CD4-positive, alpha-beta memory T cell (primary cell): ENCODE measurements at regions not wholly inside any gene's neighbourhood (a gene's known extent, or its start where the extent isn't known, plus 50 kb on each side); places are given as distances from the start of the nearest gene placed in this dataset.
"Not testable (repeated sequence)": the region's sequence is repeated elsewhere in the genome, so short reads cannot be mapped to it uniquely, and the experiment has no call there.

Source experiments
- CTCF ChIA-PET: fragments of 350-600 bp; sonication (Branson Sonifier 250); formaldehyde crosslinking; loops from one replicate; lab custom pipeline; 2021; ENCODE audit warnings: inconsistent platforms; ENCODE audit not compliant: partially characterized antibody; lab: Charles Lee
- POLR2A ChIA-PET: fragments of 350-600 bp; sonication (Branson Sonifier 250); formaldehyde crosslinking; loops from one replicate; lab custom pipeline; 2021; ENCODE audit not compliant: partially characterized antibody; lab: Charles Lee
- DNase-seq, 5 donors: peaks; one replicate each; pipeline versions ENCODE4 v3.0.0 to v3.0.0-alpha.2; 2020 to 2022; ENCODE audit warnings: mixed read lengths in 1 of 5
- H3K27ac ChIP-seq: one replicate; pipeline ENCODE4 v1.7.0; 2013; ENCODE audit warnings: low read depth, low read length
- H3K27me3 ChIP-seq: 2 replicates; pipeline ENCODE4 v1.7.0; 2013; ENCODE audit warnings: mild to moderate bottlenecking, low read length, moderate library complexity; ENCODE audit not compliant: insufficient read depth
- H3K36me3 ChIP-seq: 2 replicates; pipeline ENCODE4 v1.7.0; 2013; ENCODE audit warnings: mild to moderate bottlenecking, low read length, moderate library complexity; ENCODE audit not compliant: insufficient read depth
- H3K4me1 ChIP-seq: 2 replicates; pipeline ENCODE4 v1.7.0; 2013; ENCODE audit warnings: mild to moderate bottlenecking, low read length, moderate library complexity; ENCODE audit not compliant: insufficient read depth
- H3K4me3 ChIP-seq, 2 donors: one replicate each; pipeline ENCODE4 v1.7.0; 2013; ENCODE audit warnings: low read length in 2 of 2, mild to moderate bottlenecking in 1 of 2
- H3K9me3 ChIP-seq, 2 donors: one replicate each; pipeline ENCODE4 v1.7.0; 2013; ENCODE audit warnings: low read length in 2 of 2, control low read depth in 1 of 2; ENCODE audit not compliant: control insufficient read depth in 1 of 2
- H3K27ac Mint-ChIP-seq, 7 donors: one replicate each; pipeline ENCODE4 v1.8.0; 2020 to 2021; ENCODE audit warnings: mixed read lengths in 7 of 7, mild to moderate bottlenecking in 6 of 7, inconsistent platforms in 3 of 7, moderate library complexity in 3 of 7
- H3K27me3 Mint-ChIP-seq, 2 donors: one replicate each; pipeline ENCODE4 v1.8.0; 2020 to 2021; ENCODE audit warnings: mixed read lengths in 2 of 2
- H3K36me3 Mint-ChIP-seq, 2 donors: one replicate each; pipeline ENCODE4 v1.8.0; 2020 to 2021; ENCODE audit warnings: mixed read lengths in 2 of 2, inconsistent platforms in 1 of 2, mild to moderate bottlenecking in 1 of 2
- H3K4me1 Mint-ChIP-seq, 4 donors: one replicate each; pipeline ENCODE4 v1.8.0; 2020 to 2021; ENCODE audit warnings: mixed read lengths in 4 of 4, mild to moderate bottlenecking in 1 of 4
- H3K4me3 Mint-ChIP-seq, 8 donors: one replicate each; pipeline ENCODE4 v1.8.0; 2020 to 2021; ENCODE audit warnings: mixed read lengths in 8 of 8, mild to moderate bottlenecking in 7 of 8, moderate library complexity in 6 of 8, inconsistent platforms in 3 of 8
- H3K9me3 Mint-ChIP-seq, 8 donors: one replicate each; pipeline ENCODE4 v1.8.0; 2020 to 2021; ENCODE audit warnings: mixed read lengths in 8 of 8, mild to moderate bottlenecking in 5 of 8, inconsistent platforms in 3 of 8, moderate library complexity in 1 of 8
- intact Hi-C: fragments of 100-400 bp; cut with micrococcal nuclease; formaldehyde crosslinking; loops from one replicate; pipeline ENCODE4 v1.15.1; 2023

GRCh38 chr21:5243257-5243656 lies 5278.1 kb upstream of the TPTE start:
- H3K27ac ChIP-seq, H3K27me3 Mint-ChIP-seq, H3K4me3 ChIP-seq, intact Hi-C loops, H3K4me1 ChIP-seq, H3K36me3 ChIP-seq, H3K36me3 Mint-ChIP-seq, POLR2A ChIA-PET, H3K4me1 Mint-ChIP-seq, H3K27ac Mint-ChIP-seq, H3K27me3 ChIP-seq, H3K9me3 ChIP-seq, CTCF ChIA-PET, DNase-seq, H3K4me3 Mint-ChIP-seq: not testable (repeated sequence)
- peaks cover 18 to 65% (median 51%) of the 10 kb centered on the region in 8 donors for H3K9me3 Mint-ChIP-seq

- H3K27me3 Mint-ChIP-seq, CTCF ChIA-PET, H3K27ac ChIP-seq, H3K27ac Mint-ChIP-seq, POLR2A ChIA-PET, H3K4me3 ChIP-seq, H3K4me1 ChIP-seq, H3K4me1 Mint-ChIP-seq, H3K27me3 ChIP-seq, H3K36me3 ChIP-seq, H3K4me3 Mint-ChIP-seq, DNase-seq, H3K36me3 Mint-ChIP-seq, H3K9me3 ChIP-seq, intact Hi-C loops: not testable (repeated sequence)
- H3K9me3 Mint-ChIP-seq = peaks cover 18 to 64% (median 49%) of the 10 kb centered on the region in 8 donors
Observed at GRCh38 chr21:5243715-5244375, 5277.5 kb upstream of the TPTE start.

DNA sequence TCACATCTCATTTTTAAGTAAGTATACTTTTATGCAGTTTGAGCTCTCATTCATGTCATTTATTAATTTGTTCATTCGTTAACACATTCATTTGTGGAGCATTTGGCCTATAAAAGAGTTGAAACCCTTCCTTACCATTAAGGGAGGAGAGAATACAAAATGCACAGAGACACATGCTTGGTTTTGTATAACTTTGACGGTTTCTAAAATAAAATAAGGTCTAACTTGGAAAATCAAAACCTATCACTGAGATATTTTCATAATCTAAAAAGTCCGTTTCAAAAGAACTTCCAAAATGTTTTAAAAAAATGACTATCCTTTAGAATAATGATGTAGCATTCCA lies 5277.0 kb upstream of the TPTE start:
- H3K27ac Mint-ChIP-seq, H3K9me3 ChIP-seq, DNase-seq, H3K36me3 ChIP-seq, H3K36me3 Mint-ChIP-seq, CTCF ChIA-PET, H3K4me1 Mint-ChIP-seq, intact Hi-C loops, H3K27me3 ChIP-seq, H3K4me3 Mint-ChIP-seq, H3K4me3 ChIP-seq, POLR2A ChIA-PET, H3K4me1 ChIP-seq, H3K27ac ChIP-seq, H3K27me3 Mint-ChIP-seq: not testable (repeated sequence)
- peaks cover 17 to 68% (median 52%) of the 10 kb centered on the region in 8 donors for H3K9me3 Mint-ChIP-seq

DNA sequence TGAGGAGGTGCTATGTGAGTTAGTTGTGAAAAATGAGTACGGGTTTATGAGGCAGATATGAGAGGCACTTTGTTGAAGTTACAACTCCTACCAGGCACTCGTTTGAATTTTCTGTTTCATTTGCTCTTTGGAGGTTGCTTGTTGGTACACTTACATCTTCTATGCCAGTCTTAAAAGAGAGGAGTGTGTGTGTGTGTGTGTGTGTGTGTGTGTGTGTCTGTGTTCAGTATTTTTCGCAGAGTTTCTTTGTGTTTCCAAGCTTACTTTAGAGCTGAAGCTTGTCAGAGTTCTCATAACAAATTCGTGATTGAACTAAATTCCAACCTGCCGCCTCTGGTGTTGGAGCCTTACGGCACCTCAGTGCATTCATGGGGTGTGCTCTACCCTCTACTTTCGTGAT lies 5276.4 kb upstream of the TPTE start:
- H3K4me3 Mint-ChIP-seq, H3K4me1 ChIP-seq, H3K4me1 Mint-ChIP-seq, H3K9me3 ChIP-seq, DNase-seq, H3K27me3 ChIP-seq, H3K27me3 Mint-ChIP-seq, H3K27ac ChIP-seq, CTCF ChIA-PET, H3K27ac Mint-ChIP-seq, H3K36me3 Mint-ChIP-seq, H3K36me3 ChIP-seq, H3K4me3 ChIP-seq, POLR2A ChIA-PET, intact Hi-C loops: not testable (repeated sequence)
- H3K9me3 Mint-ChIP-seq = peaks cover 15 to 69% (median 50%) of the 10 kb centered on the region in 8 donors

DNA sequence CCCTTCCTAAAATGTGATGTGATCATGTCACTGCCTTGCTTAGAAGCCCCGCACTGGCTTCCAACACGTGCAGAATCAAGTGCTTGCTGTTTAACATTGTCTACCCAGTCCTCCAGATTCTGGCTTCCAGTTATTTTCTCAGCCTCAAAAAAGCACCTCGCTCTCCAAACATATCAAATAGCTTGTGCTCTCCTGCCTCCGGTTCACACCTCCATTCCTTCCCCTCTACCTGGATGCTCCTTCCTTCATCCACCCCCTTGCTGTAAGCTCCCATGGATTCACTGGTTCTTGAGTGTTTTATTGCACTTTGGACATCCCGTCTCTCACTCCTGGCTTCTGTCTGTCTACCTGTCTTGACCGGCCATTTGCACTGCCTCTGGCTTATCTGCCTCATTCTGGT lies 5275.0 kb upstream of the TPTE start:
- H3K9me3 ChIP-seq, H3K4me1 Mint-ChIP-seq, DNase-seq, H3K36me3 Mint-ChIP-seq, H3K4me3 Mint-ChIP-seq, H3K4me3 ChIP-seq, intact Hi-C loops, POLR2A ChIA-PET, H3K27me3 Mint-ChIP-seq, H3K4me1 ChIP-seq, CTCF ChIA-PET, H3K27ac ChIP-seq, H3K27me3 ChIP-seq, H3K36me3 ChIP-seq, H3K27ac Mint-ChIP-seq: not testable (repeated sequence)
- H3K9me3 Mint-ChIP-seq = peaks cover 12 to 77% (median 55%) of the 10 kb centered on the region in 8 donors

DNA sequence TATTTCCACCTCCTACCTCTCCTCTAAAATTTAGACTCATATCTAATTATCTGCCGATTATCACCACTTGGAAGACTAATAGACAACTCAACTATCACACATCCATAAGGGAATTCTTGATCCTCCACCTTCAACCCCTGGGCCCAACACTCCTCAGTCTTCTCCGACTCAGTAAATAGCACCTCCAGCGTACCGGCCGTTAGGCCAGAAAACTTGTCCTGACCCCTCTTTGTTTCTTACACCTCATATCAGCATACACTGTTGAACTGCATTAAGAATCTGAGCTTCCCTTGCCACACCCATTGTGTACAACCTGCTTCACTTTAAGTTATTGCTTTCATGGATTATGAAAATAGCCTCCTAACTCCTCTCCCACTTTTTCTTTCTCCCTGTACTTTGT lies 5274.0 kb upstream of the TPTE start:
- H3K9me3 Mint-ChIP-seq = peaks cover 18 to 79% (median 58%) of the 10 kb centered on the region in 8 donors
- H3K27me3 Mint-ChIP-seq, H3K4me3 ChIP-seq, CTCF ChIA-PET, H3K36me3 Mint-ChIP-seq, H3K36me3 ChIP-seq, DNase-seq, intact Hi-C loops, H3K27me3 ChIP-seq, H3K27ac Mint-ChIP-seq, H3K9me3 ChIP-seq, H3K27ac ChIP-seq, H3K4me1 Mint-ChIP-seq, H3K4me3 Mint-ChIP-seq, POLR2A ChIA-PET, H3K4me1 ChIP-seq: not testable (repeated sequence)

- H3K27ac ChIP-seq, CTCF ChIA-PET, H3K36me3 Mint-ChIP-seq, intact Hi-C loops, H3K4me3 Mint-ChIP-seq, H3K36me3 ChIP-seq, DNase-seq, POLR2A ChIA-PET, H3K9me3 ChIP-seq, H3K27me3 Mint-ChIP-seq, H3K4me1 ChIP-seq, H3K4me3 ChIP-seq, H3K27me3 ChIP-seq, H3K27ac Mint-ChIP-seq, H3K4me1 Mint-ChIP-seq: not testable (repeated sequence)
- H3K9me3 Mint-ChIP-seq = peaks cover 14 to 70% (median 49%) of the 10 kb centered on the region in 8 donors
Observed at GRCh38 chr21:5250128-5250527, 5271.3 kb upstream of the TPTE start.

GRCh38 chr21:5251162-5251561 lies 5270.2 kb upstream of the TPTE start:
- H3K4me3 ChIP-seq, DNase-seq, H3K36me3 ChIP-seq, H3K27ac Mint-ChIP-seq, intact Hi-C loops, H3K27me3 ChIP-seq, H3K9me3 ChIP-seq, H3K27me3 Mint-ChIP-seq, H3K4me3 Mint-ChIP-seq, CTCF ChIA-PET, H3K4me1 ChIP-seq, H3K36me3 Mint-ChIP-seq, H3K27ac ChIP-seq, H3K4me1 Mint-ChIP-seq, POLR2A ChIA-PET: not testable (repeated sequence)
- H3K9me3 Mint-ChIP-seq = peaks cover 12 to 66% (median 45%) of the 10 kb centered on the region in 8 donors
